Stimulated activated memory B cell treated with anti-CD40 and anti-IgM and Interleukin-4, amounts not matched to agents 10 μg/mL and 1 μg/mL and 100 μg/mL, for 72 hours (primary cell): ENCODE measurements at regions not wholly inside any gene's neighbourhood (a gene's known extent, or its start where the extent isn't known, plus 50 kb on each side); places are given as distances from the start of the nearest gene placed in this dataset.
A peak's percentile ranks its signal among the peaks of the same experiment; 100 is the strongest.

Experiments
- ATAC-seq: fragments of 150-1000 bp; cut with Tn5 transposase; 2 replicates; pipeline ENCODE4 v1.10.0; 2021
- H3K27ac Mint-ChIP-seq: one replicate; pipeline ENCODE4 v1.8.0; 2022; ENCODE audit warnings: mild to moderate bottlenecking, mixed read lengths
- H3K27me3 Mint-ChIP-seq: one replicate; pipeline ENCODE4 v1.8.0; 2022; ENCODE audit warnings: mixed read lengths
- H3K36me3 Mint-ChIP-seq: one replicate; pipeline ENCODE4 v1.8.0; 2022; ENCODE audit warnings: mixed read lengths
- H3K4me1 Mint-ChIP-seq: one replicate; pipeline ENCODE4 v1.8.0; 2022; ENCODE audit warnings: mixed read lengths
- H3K4me3 Mint-ChIP-seq: one replicate; pipeline ENCODE4 v1.8.0; 2022; ENCODE audit warnings: mild to moderate bottlenecking, moderate library complexity, mixed read lengths
- H3K9me3 Mint-ChIP-seq: one replicate; pipeline ENCODE4 v1.8.0; 2022; ENCODE audit warnings: mixed read lengths

DNA sequence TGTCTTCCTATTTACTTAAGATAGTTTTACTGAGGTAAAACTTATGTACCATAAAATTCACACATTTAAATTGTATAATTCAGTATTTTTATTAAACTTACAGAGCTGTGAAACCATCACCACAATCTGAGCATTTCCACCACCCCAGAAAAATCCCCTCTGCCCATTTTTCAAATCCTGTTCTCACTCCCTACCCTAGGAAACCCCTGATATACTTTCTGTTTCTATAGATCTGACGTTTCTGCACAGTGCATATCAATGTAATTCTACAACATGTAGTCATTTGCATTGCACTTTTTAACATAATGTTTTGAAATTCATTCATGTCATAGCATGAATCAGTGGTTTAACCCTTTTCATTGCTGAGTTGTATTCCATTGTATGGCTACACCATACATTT, 96.7 kb upstream of the OPRM1 start:
- Mint-ChIP-seq H3K9me3 (peaks cover 3% of the 10 kb centered on the region), H3K27me3 (no peaks in the 10 kb centered on the region), H3K4me3 (no peak overlapping the region), H3K4me1 (no peaks in the 10 kb centered on the region), H3K36me3 (no peaks in the 10 kb centered on the region), H3K27ac (no peak overlapping the region)
- ATAC-seq = no peak

DNA sequence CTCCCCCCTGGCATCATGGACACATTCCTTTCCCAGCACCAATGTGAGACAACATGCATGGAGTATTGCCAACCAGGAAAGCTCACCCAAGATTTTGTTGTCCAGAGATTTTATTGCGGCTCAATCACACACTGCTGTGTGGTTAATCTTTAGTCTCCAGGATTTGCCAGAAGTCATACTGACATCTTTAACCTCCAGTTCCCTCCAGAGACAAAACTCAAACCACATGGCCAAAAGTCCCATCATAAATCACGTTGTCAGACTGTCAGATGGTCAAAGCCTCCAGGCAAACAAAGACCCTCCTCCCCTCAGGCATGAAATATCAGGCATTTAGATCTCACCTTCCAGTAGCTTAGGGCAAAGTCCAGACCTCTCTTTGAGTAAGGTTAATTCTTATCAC, 97.3 kb upstream of the OPRM1 start:
- H3K36me3 Mint-ChIP-seq = no peaks in the 10 kb centered on the region
- no peaks in the 10 kb centered on the region for H3K27me3 Mint-ChIP-seq
- peaks cover 3% of the 10 kb centered on the region for H3K9me3 Mint-ChIP-seq
- ATAC-seq = no peak
- no peak overlapping the region for H3K4me3 Mint-ChIP-seq
- no peak overlapping the region for H3K27ac Mint-ChIP-seq
- no peaks in the 10 kb centered on the region for H3K4me1 Mint-ChIP-seq

DNA sequence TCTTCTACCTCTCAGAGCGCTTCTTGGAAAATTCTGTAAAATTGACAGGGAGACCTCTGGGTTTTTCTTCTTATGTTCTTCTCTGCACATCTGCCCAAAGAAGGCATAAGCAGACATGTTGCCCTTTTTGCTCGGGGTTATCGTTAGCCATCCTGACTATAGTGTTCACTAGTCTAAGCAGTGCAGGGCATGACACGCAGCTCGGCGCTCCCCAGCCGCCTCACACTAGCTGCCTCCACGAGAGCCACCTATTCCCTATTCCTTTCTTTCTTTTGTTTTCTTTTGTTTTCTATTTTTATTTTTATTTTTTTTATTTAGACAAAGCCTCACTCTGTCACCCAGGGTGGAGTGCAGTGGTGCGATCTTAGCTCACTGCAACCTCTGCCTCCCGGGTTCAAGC, 100.2 kb upstream of the OPRM1 start:
- no peak overlapping the region for H3K27ac Mint-ChIP-seq
- H3K4me1 Mint-ChIP-seq = no peaks in the 10 kb centered on the region
- ATAC-seq = no peak
- no peak overlapping the region for H3K4me3 Mint-ChIP-seq
- peaks cover 3% of the 10 kb centered on the region for H3K9me3 Mint-ChIP-seq
- no peaks in the 10 kb centered on the region for H3K27me3 Mint-ChIP-seq
- no peaks in the 10 kb centered on the region for H3K36me3 Mint-ChIP-seq

DNA sequence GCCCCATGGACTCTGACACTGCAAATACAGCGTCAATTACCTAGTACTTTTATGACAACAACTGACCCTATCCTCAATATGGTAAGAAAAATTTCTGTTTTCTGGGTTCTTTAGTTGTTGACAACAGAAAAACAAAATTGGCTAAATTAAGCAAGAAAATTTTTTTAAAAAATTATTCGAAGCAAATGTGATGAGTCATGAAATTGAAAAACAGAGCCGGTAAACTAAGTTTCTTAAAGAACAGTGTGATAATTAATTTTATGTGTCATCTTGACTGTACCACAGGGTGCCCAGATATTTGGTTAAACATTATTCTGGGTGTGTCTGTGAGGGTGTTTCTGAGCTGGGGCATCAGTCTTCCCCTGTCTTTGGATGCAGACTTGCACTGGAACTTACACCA, 107.6 kb upstream of the OPRM1 start:
- Mint-ChIP-seq H3K27ac (no peak overlapping the region), H3K9me3 (no peaks in the 10 kb centered on the region), H3K27me3 (no peaks in the 10 kb centered on the region), H3K4me1 (no peaks in the 10 kb centered on the region), H3K36me3 (no peaks in the 10 kb centered on the region), H3K4me3 (no peak overlapping the region)
- no peak for ATAC-seq

DNA sequence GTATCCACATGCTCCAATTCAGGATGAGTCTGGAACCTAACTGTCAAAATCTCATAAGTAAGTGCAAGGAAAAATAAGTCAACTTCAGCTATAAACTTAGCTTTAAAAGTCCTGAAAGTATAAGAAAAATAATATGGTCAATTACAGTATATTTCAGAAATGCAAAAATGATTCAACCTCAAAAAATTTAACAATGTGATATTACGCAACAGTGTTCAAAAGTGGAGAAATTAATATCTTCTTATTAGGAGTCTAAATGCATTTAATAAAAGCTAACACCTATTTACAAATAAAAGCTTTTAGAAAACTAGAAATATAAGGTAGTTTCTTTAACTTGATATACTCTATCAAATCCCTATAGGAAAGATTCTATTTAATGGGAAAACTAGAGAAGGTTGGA, 111.2 kb upstream of the OPRM1 start:
- Mint-ChIP-seq H3K27ac (no peak overlapping the region), H3K4me1 (no peaks in the 10 kb centered on the region), H3K9me3 (peaks cover 4% of the 10 kb centered on the region), H3K4me3 (no peak overlapping the region), H3K36me3 (no peaks in the 10 kb centered on the region), H3K27me3 (no peaks in the 10 kb centered on the region)
- ATAC-seq = no peak

DNA sequence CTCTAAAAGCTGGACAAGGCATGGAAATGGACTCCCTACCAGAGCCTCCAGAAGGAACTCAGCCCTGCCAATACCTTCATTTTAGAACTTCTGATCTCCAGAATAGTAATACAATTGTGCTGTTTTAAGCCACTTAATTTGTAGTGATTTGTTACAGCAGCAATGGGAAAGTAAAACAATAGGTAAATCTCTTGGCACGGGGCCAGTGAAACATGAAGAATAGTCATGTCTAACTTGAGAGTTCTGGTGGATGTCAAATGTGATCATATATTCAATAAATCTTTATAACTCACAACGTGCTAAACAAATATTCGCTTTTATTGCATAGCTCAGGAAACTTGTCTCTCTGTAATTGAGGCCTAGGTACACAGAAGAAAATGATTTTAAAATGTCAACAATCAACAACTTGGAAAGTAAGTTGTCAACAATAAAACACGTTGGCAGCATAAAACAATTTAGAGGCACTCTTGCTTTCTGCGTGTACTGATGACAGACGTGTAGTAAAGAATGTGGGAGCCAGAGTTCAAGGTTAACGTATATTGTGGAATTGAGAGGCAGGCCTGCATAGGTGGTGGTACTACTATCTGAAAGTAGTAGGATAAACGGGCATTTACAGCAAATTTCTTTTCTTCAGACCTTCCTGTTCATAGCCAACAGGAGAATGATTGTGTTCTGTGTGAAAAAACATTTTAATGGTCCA, 140.5 kb upstream of the OPRM1 start:
- no peak for ATAC-seq
- no peak overlapping the region for H3K27ac Mint-ChIP-seq
- H3K4me3 Mint-ChIP-seq = no peak overlapping the region
- no peaks in the 10 kb centered on the region for H3K27me3 Mint-ChIP-seq
- peaks cover 6% of the 10 kb centered on the region for H3K9me3 Mint-ChIP-seq
- no peaks in the 10 kb centered on the region for H3K4me1 Mint-ChIP-seq
- H3K36me3 Mint-ChIP-seq = no peaks in the 10 kb centered on the region

DNA sequence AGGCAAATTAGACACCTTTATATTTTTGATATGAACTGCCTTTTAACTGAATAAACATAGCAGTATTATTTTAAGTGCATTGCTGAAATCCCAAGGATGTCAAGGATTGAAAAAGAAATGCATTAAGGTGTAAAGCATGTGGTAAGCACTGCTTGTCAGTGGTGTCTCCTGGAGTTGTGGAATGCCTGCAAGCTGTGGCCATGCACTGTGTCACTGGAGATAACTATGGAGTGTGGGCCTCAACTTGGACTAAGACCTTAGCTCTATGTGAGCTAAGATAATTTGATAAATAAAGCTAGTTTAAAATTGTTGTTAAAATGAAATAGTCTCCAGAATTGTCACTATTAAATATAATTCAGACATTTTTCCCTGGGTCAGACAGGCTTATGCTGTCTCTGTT, 156.6 kb upstream of the OPRM1 start:
- no peak overlapping the region for H3K4me3 Mint-ChIP-seq
- no peaks in the 10 kb centered on the region for H3K36me3 Mint-ChIP-seq
- ATAC-seq = no peak
- H3K4me1 Mint-ChIP-seq = no peaks in the 10 kb centered on the region
- no peaks in the 10 kb centered on the region for H3K27me3 Mint-ChIP-seq
- H3K9me3 Mint-ChIP-seq = peaks cover 11% of the 10 kb centered on the region
- no peak overlapping the region for H3K27ac Mint-ChIP-seq

DNA sequence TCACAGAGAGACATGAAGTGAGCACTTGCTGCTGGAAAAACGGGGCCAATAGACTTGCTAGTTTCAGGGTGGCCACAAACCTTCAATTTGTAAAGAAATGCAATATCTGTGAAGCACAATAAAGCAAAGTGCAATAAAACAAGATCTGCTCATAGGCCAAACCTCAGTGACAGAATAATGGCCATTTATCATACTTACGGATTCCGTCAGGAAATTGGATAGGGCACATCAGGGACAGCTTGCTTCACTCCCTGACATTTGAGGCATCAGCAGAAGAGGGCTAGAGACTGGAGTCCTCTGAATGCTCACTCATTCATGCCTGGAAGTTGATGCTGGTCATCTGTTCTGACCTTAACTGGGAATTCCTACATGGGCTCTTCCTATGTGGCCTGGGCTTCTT, 165.5 kb upstream of the OPRM1 start:
- Mint-ChIP-seq H3K9me3 (peaks cover 10% of the 10 kb centered on the region), H3K27ac (no peak overlapping the region), H3K27me3 (no peaks in the 10 kb centered on the region), H3K4me1 (no peaks in the 10 kb centered on the region), H3K4me3 (no peak overlapping the region), H3K36me3 (no peaks in the 10 kb centered on the region)
- ATAC-seq = no peak

DNA sequence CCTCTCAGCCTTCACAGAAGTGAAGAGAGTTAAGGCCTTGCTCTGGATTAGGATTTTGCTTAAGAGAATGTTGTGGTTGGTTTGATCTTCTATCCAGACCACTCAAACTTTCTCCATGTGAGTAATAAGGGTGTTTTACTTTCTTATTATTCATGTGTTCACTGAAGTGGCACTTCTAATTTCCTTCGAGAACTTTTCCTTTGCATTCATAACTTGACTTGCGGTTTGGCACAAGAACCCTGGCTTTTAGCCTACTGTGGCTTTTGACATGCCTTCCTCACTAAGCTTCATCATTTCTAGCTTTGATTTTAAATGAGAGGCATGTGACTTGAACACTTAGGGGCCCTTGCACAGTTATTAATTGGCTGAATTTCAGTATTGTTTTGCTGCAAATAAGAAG, 166.1 kb upstream of the OPRM1 start:
- Mint-ChIP-seq H3K27ac (no peak overlapping the region), H3K27me3 (no peaks in the 10 kb centered on the region)
- no peak for ATAC-seq

DNA sequence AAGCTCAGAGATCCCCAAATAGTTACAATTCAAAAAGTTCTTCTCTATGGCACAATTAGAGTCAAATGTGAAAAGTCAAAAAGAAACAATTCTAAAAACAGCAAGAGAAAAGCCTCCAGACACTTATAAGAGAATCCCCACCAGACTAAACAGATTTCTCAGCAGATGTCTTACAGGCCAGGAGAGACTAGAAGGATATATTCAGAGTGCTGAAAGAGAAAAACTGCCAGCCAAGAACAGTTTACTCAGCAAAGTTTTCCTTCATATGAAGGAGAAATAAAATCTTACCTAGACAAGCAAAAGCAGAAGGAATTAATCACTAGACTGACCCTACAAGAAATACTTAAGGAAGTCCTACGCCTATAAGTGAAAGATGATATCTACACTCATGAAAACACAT, 176.1 kb upstream of the OPRM1 start:
- Mint-ChIP-seq H3K27me3 (no peaks in the 10 kb centered on the region), H3K4me3 (no peak overlapping the region)

More for the DNA sequence above, 166.1 kb upstream of the OPRM1 start:
- Mint-ChIP-seq H3K4me1 (no peaks in the 10 kb centered on the region), H3K9me3 (peaks cover 11% of the 10 kb centered on the region), H3K4me3 (no peak overlapping the region), H3K36me3 (no peaks in the 10 kb centered on the region)

DNA sequence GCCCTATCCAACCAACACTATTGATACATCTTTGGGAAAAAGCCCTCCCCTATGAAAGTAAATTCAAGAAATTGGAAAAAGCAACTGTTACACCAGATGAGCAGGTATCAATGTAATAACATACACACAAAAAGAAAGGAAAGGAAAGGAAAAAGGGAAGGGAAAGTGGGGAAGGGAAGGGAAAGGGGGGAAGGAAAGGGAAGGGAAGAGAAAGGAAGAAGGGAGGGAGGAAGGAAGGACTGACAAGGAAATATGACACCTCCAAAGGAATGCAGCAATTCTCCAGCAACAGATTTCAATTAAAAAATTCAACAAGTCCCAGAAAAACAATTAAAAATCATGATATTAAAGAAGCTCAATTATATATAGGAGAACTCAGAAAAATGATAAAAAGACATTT, 176.9 kb upstream of the OPRM1 start:
- peaks cover 8% of the 10 kb centered on the region for H3K9me3 Mint-ChIP-seq
- H3K36me3 Mint-ChIP-seq = no peaks in the 10 kb centered on the region
- H3K27ac Mint-ChIP-seq = no peak overlapping the region
- H3K27me3 Mint-ChIP-seq = no peaks in the 10 kb centered on the region
- H3K4me1 Mint-ChIP-seq = no peaks in the 10 kb centered on the region
- H3K4me3 Mint-ChIP-seq = no peak overlapping the region
- ATAC-seq = no peak

More for the DNA sequence above, 176.1 kb upstream of the OPRM1 start:
- Mint-ChIP-seq H3K9me3 (peaks cover 8% of the 10 kb centered on the region), H3K27ac (no peak overlapping the region), H3K36me3 (no peaks in the 10 kb centered on the region), H3K4me1 (no peaks in the 10 kb centered on the region)
- ATAC-seq = no peak

DNA sequence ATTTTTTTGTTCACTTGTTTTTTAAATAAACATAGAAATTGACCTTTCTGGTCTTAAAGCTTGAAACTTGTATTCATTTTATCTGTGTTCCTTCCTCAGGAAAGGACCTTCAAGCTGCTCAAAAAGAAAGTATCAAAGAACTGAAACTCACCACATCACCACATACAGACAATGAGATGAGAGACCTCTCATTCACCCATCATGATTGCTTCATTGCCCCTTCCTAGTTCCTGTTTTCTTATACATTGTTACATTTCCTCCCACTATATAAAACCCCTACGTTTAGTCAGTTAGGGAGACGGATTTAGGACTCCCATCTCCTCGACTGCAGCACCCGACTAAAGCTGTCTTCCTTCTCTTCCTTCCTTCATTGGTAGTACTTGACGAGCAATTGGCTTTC, 180.5 kb upstream of the OPRM1 start:
- Mint-ChIP-seq H3K9me3 (peaks cover 6% of the 10 kb centered on the region), H3K4me1 (no peaks in the 10 kb centered on the region), H3K4me3 (no peak overlapping the region), H3K27me3 (no peaks in the 10 kb centered on the region), H3K27ac (no peak overlapping the region), H3K36me3 (no peaks in the 10 kb centered on the region)
- no peak for ATAC-seq

DNA sequence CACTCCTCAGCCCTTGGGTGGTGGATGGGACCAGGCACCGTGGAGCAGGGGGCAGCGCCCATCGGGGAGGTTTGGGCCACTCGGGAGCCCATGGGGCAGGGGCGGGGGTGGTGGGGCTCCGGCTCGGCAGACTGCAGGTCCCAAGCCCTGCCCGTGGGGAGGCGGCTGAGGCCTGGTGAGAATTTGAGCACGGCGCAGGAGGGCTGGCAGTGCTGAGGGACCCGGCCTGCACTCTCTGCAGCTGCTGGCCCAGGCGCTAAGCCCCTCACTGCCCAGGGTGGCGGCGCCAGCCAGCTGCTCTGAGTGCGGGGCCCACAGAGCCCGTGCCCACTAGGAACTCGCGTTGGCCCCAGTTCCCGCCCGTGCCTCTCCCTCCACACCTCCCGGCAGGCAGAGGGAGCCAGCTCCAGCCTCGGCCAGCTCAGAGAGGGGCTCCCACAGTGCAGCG, 182.1 kb upstream of the OPRM1 start:
- Mint-ChIP-seq H3K4me1 (no peaks in the 10 kb centered on the region), H3K4me3 (no peak overlapping the region), H3K9me3 (peaks cover 3% of the 10 kb centered on the region), H3K27ac (no peak overlapping the region), H3K36me3 (no peaks in the 10 kb centered on the region), H3K27me3 (no peaks in the 10 kb centered on the region)
- ATAC-seq = peak; percentile 51

DNA sequence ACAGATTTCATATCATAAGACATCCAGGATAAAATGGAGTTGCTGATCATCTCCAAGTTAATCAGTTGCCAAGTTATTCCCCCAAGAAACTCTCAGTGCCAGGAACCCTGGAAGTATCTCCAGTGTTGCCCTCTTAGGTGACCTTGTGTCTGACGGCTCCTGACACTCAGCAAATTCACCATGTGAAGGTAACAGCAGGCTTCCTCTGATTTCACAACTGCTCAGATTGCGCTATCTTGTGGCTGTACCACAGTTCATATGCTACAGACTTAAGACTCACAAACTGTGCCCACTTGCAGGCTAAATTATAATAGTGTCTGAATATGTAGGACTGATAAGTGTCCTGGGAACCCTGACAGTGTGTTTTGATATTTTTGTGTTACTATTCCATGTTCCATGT, 186.6 kb upstream of the OPRM1 start:
- ATAC-seq = no peak
- H3K27me3 Mint-ChIP-seq = no peaks in the 10 kb centered on the region
- no peaks in the 10 kb centered on the region for H3K36me3 Mint-ChIP-seq
- peaks cover 6% of the 10 kb centered on the region for H3K9me3 Mint-ChIP-seq
- H3K4me3 Mint-ChIP-seq = no peak overlapping the region
- H3K27ac Mint-ChIP-seq = no peak overlapping the region
- H3K4me1 Mint-ChIP-seq = no peaks in the 10 kb centered on the region

DNA sequence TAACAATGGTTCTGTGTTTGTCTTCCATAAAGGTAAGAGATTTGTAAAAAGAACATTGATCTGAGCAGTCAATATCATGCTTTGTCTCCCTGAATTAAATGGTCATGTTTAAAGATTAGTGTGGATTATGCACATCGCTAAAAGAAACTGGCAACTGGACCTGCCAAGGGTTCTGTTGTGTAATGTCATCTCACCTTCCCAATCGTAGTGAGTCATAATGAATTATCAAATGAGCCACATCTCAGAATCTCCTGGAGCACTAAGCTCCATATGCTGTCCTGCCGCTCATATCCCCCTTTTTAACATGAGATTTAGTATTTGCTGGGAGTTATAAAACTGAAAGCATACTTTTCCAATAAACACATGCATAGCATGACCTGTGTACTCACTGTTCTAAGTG, 187.0 kb upstream of the OPRM1 start:
- Mint-ChIP-seq H3K4me3 (no peak overlapping the region), H3K27ac (no peak overlapping the region), H3K27me3 (no peaks in the 10 kb centered on the region), H3K4me1 (no peaks in the 10 kb centered on the region), H3K9me3 (peaks cover 6% of the 10 kb centered on the region), H3K36me3 (no peaks in the 10 kb centered on the region)
- no peak for ATAC-seq

DNA sequence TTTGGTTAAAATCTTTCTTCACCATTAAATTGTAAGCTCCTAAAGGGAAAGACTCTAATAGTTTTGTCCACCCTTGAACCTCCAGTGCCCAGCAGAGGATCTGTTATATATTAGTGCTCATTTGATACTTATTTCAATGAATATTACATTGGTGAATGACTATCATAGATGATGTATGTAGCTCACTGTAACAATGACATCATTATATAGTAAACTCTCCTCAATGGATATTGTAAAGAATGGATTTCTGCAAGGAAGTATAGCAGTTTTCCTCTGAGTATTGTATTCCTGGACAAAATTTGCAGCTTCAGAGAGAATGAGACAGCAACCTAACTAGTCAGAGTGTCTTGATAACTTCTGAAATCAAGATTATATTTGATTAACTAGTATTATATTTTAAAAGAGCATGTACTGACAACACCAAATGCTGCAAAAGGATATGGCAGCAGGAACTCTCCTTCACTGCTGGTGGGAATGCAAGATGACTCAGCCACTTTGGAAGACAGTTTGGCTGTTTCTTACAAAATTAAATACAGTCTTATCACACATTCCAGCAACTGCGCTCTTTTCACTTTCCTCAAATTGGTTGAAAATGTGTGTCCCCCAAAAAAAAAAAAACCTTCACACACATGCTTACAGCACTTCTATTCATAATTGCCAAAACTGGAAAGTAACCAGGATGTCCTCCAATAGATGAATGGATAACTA, 189.8 kb upstream of the OPRM1 start:
- H3K4me1 Mint-ChIP-seq = no peaks in the 10 kb centered on the region
- ATAC-seq = no peak
- no peak overlapping the region for H3K27ac Mint-ChIP-seq
- H3K27me3 Mint-ChIP-seq = no peaks in the 10 kb centered on the region
- H3K36me3 Mint-ChIP-seq = no peaks in the 10 kb centered on the region
- no peak overlapping the region for H3K4me3 Mint-ChIP-seq
- peaks cover 3% of the 10 kb centered on the region for H3K9me3 Mint-ChIP-seq
